ENCODE measurements at regions not wholly inside any gene's neighbourhood (a gene's known extent, or its start where the extent isn't known, plus 50 kb on each side); places are given as distances from the start of the nearest gene placed in this dataset.

DNA sequence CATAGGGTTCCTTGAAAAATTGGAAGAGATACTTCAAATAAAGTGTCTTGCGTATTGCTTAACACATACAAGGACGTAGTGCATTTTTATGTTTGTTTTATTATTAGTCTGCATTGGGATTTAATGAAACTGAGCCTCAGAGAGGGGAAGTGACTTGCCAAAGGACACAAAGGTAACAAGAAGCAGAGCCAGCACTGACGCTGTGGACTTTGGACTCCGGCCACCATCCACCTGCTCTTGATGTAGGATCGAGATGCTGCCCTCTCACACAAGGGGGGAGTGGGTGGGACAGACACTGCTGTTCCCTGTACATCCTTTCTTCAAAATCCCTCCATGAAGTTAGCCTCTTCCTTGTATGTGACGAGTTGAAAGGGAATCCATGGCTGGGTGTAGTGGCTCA is 435.4 kb upstream of the RGMA start:
- Histone ChIP-seq H3K27me3 (ENCODE audit: control insufficient read depth, insufficient read depth, low read length) (no peaks in the 10 kb centered on the region), H3K4me3 (ENCODE audit: low read depth, low read length) (no peak overlapping the region), H3K36me3 (ENCODE audit: control insufficient read depth, insufficient read depth, low read length) (no peaks in the 10 kb centered on the region)
- TF ChIP-seq, protein P1, sequence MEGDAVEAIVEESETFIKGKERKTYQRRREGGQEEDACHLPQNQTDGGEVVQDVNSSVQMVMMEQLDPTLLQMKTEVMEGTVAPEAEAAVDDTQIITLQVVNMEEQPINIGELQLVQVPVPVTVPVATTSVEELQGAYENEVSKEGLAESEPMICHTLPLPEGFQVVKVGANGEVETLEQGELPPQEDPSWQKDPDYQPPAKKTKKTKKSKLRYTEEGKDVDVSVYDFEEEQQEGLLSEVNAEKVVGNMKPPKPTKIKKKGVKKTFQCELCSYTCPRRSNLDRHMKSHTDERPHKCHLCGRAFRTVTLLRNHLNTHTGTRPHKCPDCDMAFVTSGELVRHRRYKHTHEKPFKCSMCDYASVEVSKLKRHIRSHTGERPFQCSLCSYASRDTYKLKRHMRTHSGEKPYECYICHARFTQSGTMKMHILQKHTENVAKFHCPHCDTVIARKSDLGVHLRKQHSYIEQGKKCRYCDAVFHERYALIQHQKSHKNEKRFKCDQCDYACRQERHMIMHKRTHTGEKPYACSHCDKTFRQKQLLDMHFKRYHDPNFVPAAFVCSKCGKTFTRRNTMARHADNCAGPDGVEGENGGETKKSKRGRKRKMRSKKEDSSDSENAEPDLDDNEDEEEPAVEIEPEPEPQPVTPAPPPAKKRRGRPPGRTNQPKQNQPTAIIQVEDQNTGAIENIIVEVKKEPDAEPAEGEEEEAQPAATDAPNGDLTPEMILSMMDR (IDR thresholded peaks at IDR 0.05; ENCODE audit: insufficient read depth, low read depth, low read length): no peak
- ChIA-PET POLR2A (no interaction called here), CTCF (no interaction called here)
- no peak for DNase-seq (ENCODE audit: low read depth)

DNA sequence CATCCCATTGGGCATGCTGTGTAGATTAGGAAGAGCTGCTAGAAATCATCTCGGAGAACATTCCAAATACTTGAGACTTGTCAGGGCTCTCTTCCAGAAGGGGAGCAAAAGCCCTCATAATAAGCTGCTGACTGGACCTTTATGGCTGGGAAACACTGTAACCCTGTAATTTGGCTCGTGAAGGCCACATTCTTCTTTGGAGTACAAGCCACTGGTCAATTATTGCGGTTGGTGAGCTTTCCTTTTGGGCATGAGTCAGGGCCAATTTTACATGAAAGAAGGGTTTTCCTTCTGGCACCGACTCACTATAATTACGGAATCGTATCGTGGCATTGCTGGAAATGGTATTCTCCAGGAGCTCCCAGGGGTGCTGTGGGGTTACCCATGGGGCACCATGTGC is 434.5 kb upstream of the RGMA start:
- CTCF ChIA-PET: no interaction called here
- Histone ChIP-seq H3K27me3 (ENCODE audit: control insufficient read depth, insufficient read depth, low read length) (no peaks in the 10 kb centered on the region), H3K36me3 (ENCODE audit: control insufficient read depth, insufficient read depth, low read length) (no peaks in the 10 kb centered on the region), H3K4me3 (ENCODE audit: low read depth, low read length) (no peak overlapping the region)
- no peak for DNase-seq (ENCODE audit: low read depth)
- POLR2A ChIA-PET: no interaction called here
- TF ChIP-seq, protein P1 (IDR thresholded peaks at IDR 0.05; ENCODE audit: insufficient read depth, low read depth, low read length): no peak

DNA sequence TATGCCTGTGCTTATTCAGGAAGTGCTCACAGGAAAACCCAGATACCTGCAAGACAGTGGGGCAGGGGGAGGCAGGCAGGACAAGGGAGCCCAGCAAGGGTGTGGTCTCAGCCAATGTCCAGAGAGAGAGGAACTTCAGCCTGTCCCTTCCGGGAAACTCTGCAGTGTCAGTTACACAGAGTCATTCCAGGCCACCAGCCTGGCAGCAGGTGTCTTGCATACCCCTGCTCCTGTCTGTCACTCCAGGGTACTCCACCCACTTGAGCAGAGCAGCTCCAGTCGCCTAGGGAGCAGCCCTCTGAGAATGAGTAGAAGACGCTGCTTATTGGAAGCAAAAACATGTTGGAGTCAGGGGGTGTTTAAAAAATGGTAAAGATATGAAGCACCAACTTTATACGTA is 431.2 kb upstream of the RGMA start:
- Histone ChIP-seq H3K36me3 (ENCODE audit: control insufficient read depth, insufficient read depth, low read length) (no peaks in the 10 kb centered on the region), H3K4me3 (ENCODE audit: low read depth, low read length) (no peak overlapping the region), H3K27me3 (ENCODE audit: control insufficient read depth, insufficient read depth, low read length) (no peaks in the 10 kb centered on the region)
- CTCF ChIA-PET: no interaction called here
- POLR2A ChIA-PET: no interaction called here
- TF ChIP-seq, protein P1 (IDR thresholded peaks at IDR 0.05; ENCODE audit: insufficient read depth, low read depth, low read length): no peak
- no peak for DNase-seq (ENCODE audit: low read depth)

DNA sequence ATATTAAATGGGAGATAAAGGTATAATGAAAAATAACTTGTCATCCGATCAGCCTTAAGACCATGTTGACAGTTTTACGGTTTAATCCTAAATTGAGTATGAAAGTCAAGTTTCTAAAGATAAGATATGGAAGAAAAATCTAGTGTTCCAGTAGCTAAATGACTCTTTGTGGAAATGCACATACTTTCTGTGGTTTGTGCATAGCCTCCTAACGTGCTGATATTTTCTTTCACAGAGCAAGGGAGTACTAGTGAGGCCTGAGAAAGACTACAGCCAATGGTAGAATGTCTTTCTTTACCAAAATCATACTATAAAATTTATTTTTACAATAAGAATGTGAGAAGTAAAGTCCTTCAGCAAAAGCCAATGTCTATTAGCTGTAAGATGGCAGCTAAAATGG is 430.6 kb upstream of the RGMA start:
- POLR2A ChIA-PET: no interaction called here
- DNase-seq (ENCODE audit: low read depth): no peak
- Histone ChIP-seq H3K27me3 (ENCODE audit: control insufficient read depth, insufficient read depth, low read length) (no peaks in the 10 kb centered on the region), H3K4me3 (ENCODE audit: low read depth, low read length) (no peak overlapping the region), H3K36me3 (ENCODE audit: control insufficient read depth, insufficient read depth, low read length) (no peaks in the 10 kb centered on the region)
- CTCF ChIA-PET: no interaction called here
- TF ChIP-seq, protein P1 (IDR thresholded peaks at IDR 0.05; ENCODE audit: insufficient read depth, low read depth, low read length): no peak

DNA sequence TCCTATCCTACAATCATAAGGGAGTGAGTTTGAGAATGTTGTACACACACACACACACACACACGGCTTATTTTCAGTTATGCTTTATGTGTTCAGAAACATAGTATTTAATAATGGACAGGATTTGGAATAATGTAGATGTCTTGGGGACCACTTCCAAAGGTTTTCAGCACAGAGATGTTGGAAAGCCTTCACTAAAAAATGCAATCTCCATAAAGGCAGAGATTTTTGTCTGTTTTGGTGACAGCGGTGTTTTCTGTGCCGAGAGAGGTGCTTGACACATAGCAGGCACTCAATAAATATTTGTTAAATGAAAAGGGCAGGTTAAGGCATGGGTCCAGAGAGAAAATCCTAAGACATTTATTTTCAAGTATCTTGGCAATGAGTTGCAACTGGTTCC is 428.2 kb upstream of the RGMA start:
- ChIA-PET CTCF (no interaction called here), POLR2A (no interaction called here)
- TF ChIP-seq, protein P1 (IDR thresholded peaks at IDR 0.05; ENCODE audit: insufficient read depth, low read depth, low read length): no peak
- DNase-seq (ENCODE audit: low read depth): no peak
- Histone ChIP-seq H3K36me3 (ENCODE audit: control insufficient read depth, insufficient read depth, low read length) (no peaks in the 10 kb centered on the region), H3K27me3 (ENCODE audit: control insufficient read depth, insufficient read depth, low read length) (no peaks in the 10 kb centered on the region), H3K4me3 (ENCODE audit: low read depth, low read length) (no peak overlapping the region)

All from BJ (cell line).